Upper lobe of left lung (tissue), 4 donors: ENCODE measurements at regions not wholly inside any gene's neighbourhood (a gene's known extent, or its start where the extent isn't known, plus 50 kb on each side); places are given as distances from the start of the nearest gene placed in this dataset.

Experiments
- CTCF ChIP-seq, 6 experiments: fragments of 450-650 bp in 4 of 6; fragments of 200-600 bp in 2 of 6; sonication (generic) in 2 of 6; IDR thresholded peaks; one replicate each; pipeline ENCODE4 v1.5.1; 2016 to 2019; ENCODE audit warnings: antibody characterized with exemption in 6 of 6
- POLR2A ChIP-seq, 4 donors: fragments of 450-650 bp; IDR thresholded peaks; one replicate each; pipeline ENCODE4 v1.5.1; 2016 to 2017; ENCODE audit warnings: antibody characterized with exemption in 4 of 4, mild to moderate bottlenecking in 2 of 4
- POLR2AphosphoS5 ChIP-seq, 2 donors: sonication (generic); formaldehyde crosslinking; IDR thresholded peaks; one replicate each; pipeline ENCODE4 v1.5.1; 2017; ENCODE audit warnings: antibody characterized with exemption in 2 of 2

GRCh38 chr7:108974641-108975040 is 405.0 kb downstream of the DNAJB9 start:
- TF ChIP-seq CTCF (IDR thresholded peaks at IDR 0.05) (no peak), POLR2A (IDR thresholded peaks at IDR 0.05) (no peak), POLR2AphosphoS5 (IDR thresholded peaks at IDR 0.05) (no peak)
